Neural crest cell (in vitro differentiated cells): ENCODE measurements at regions not wholly inside any gene's neighbourhood (a gene's known extent, or its start where the extent isn't known, plus 50 kb on each side); places are given as distances from the start of the nearest gene placed in this dataset.

Source experiments
- DNase-seq: peaks from one replicate; pipeline ENCODE4 v3.0.0; 2021; ENCODE audit warnings: low read depth, mixed read lengths, low spot score
- H3K27ac Mint-ChIP-seq: one replicate; pipeline ENCODE4 v1.8.0; 2021; ENCODE audit warnings: mild to moderate bottlenecking, mixed read lengths; ENCODE audit not compliant: unreplicated experiment
- H3K27me3 Mint-ChIP-seq: 2 replicates; pipeline ENCODE4 v1.8.0; 2021; ENCODE audit warnings: low read depth, mild to moderate bottlenecking, mixed read lengths
- H3K36me3 Mint-ChIP-seq: 2 replicates; pipeline ENCODE4 v1.8.0; 2021; ENCODE audit warnings: low read depth, mild to moderate bottlenecking, mixed read lengths
- H3K4me1 Mint-ChIP-seq: 2 replicates; pipeline ENCODE4 v1.8.0; 2021; ENCODE audit warnings: mixed read lengths
- H3K4me3 Mint-ChIP-seq: one replicate; pipeline ENCODE4 v1.8.0; 2021; ENCODE audit warnings: mild to moderate bottlenecking, mixed read lengths
- H3K9me3 Mint-ChIP-seq: 2 replicates; pipeline ENCODE4 v1.8.0; 2021; ENCODE audit warnings: mixed read lengths
- CTCF ChIP-seq: fragments of 200-600 bp; sonication (generic); conservative IDR thresholded peaks from 2 replicates; pipeline ENCODE4 v1.5.0; 2021; ENCODE audit warnings: antibody characterized with exemption, mild to moderate bottlenecking

DNA sequence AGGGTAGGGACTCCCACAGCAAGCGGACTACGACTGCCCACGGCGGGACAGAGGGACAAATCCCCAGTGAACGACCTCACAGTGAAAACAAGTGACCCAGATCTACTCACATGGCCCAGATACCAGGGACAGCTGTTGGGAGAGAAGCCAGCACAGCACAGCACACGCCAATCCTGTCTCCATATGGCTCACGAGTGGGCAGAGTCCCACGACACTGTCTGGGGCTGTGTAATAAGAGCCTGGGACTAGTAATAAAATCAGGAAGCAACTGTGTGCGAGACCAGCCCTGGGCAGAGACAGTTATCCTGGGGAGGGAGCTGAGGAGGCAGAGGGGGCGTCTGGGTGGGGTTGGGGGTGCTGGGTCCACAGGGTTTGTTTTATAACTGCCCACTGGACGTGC, 385.0 kb downstream of the CTTN start:
- no peak for DNase-seq
- Mint-ChIP-seq H3K27me3 (no peaks in the 10 kb centered on the region), H3K4me1 (peaks cover 5% of the 10 kb centered on the region), H3K9me3 (no peaks in the 10 kb centered on the region), H3K36me3 (no peaks in the 10 kb centered on the region), H3K27ac (no peak overlapping the region), H3K4me3 (no peak overlapping the region)
- TF ChIP-seq CTCF, result no peak

DNA sequence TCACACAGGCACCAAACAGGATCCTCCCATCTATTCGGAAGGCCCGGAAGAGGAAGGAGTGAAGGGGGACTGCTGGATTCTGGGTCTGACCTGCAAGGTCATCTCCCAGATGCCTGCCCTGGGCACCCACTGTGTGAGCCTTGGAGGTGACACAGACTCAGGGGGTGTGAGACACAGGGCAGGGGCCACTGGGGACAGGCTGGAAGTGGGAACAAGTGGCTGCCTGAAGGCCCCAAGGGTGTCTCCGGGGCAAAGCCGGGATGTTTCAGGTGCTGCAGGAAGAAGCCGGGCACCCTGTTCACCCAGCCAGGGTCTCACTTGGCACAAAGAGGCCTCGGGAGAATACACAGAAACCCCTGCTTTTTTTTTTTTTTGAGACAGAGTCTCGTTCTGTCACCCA, 385.5 kb downstream of the CTTN start:
- Mint-ChIP-seq H3K27ac (no peak overlapping the region), H3K4me1 (peaks cover 3% of the 10 kb centered on the region), H3K27me3 (no peaks in the 10 kb centered on the region), H3K4me3 (no peak overlapping the region), H3K9me3 (no peaks in the 10 kb centered on the region), H3K36me3 (no peaks in the 10 kb centered on the region)
- no peak for TF ChIP-seq CTCF
- DNase-seq, result no peak

DNA sequence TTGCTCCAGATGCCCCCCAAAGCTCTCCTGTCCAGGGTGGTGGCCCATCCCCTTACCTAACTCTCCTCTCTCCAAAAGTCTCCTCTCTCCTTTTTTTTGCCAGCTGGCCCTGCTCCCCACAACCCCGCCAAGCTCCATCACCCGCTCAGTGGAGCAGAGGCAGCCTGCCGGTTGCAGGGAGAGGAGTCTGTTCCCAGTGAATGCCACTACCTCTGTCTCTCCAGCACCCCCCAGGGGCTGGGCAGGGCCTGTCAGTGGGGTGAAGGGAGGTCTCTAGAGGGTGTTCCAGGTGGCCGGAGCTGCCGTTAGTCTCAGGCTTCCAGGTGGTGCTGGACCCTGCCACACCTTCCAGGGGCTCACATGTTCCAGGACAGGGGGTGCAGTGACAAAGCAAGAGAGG, 387.0 kb downstream of the CTTN start:
- Mint-ChIP-seq H3K9me3 (no peaks in the 10 kb centered on the region), H3K27me3 (no peaks in the 10 kb centered on the region), H3K36me3 (no peaks in the 10 kb centered on the region), H3K4me1 (no peaks in the 10 kb centered on the region), H3K27ac (peak overlapping the region; percentile 50), H3K4me3 (no peak overlapping the region)
- no peak for DNase-seq
- no peak for TF ChIP-seq CTCF

- DNase-seq, result no peak
- H3K27me3 Mint-ChIP-seq, result no peaks in the 10 kb centered on the region
- no peaks in the 10 kb centered on the region for H3K4me1 Mint-ChIP-seq
- no peak overlapping the region for H3K4me3 Mint-ChIP-seq
- no peak overlapping the region for H3K27ac Mint-ChIP-seq
- H3K9me3 Mint-ChIP-seq, result no peaks in the 10 kb centered on the region
- no peak for TF ChIP-seq CTCF
- no peaks in the 10 kb centered on the region for H3K36me3 Mint-ChIP-seq
These were observed 387.8 kb downstream of the CTTN start for GRCh38 chr11:70786021-70786665.

- no peaks in the 10 kb centered on the region for H3K4me1 Mint-ChIP-seq
- H3K9me3 Mint-ChIP-seq, result peaks cover 8% of the 10 kb centered on the region
- H3K4me3 Mint-ChIP-seq, result no peak overlapping the region
- H3K27me3 Mint-ChIP-seq, result no peaks in the 10 kb centered on the region
- peaks cover 3% of the 10 kb centered on the region for H3K36me3 Mint-ChIP-seq
- no peak overlapping the region for H3K27ac Mint-ChIP-seq
- TF ChIP-seq CTCF, result no peak
- no peak for DNase-seq
These were observed 390.1 kb downstream of the CTTN start for GRCh38 chr11:70788248-70789022.
